ENCODE measurements at regions not wholly inside any gene's neighbourhood (a gene's known extent, or its start where the extent isn't known, plus 50 kb on each side); places are given as distances from the start of the nearest gene placed in this dataset.

DNA sequence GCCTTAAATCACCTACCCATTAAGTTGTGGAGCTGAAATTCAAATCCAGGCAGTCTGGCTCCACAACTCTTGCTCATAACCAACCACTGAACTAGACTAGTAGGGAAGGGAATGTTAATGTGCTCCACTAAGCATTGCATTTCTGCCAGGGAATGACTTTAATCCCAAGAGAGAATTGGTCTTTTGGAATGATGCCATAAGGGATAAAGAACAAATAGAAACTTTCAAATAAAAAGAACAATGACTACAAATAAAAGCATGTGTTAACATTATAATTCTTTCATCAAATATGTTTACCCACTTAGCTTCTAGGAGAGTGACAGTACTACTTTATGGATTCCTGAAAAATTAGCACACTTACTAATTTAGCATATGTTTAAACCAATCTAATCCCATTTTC is 905.9 kb downstream of the CENPC start:
- TF ChIP-seq, protein P1, sequence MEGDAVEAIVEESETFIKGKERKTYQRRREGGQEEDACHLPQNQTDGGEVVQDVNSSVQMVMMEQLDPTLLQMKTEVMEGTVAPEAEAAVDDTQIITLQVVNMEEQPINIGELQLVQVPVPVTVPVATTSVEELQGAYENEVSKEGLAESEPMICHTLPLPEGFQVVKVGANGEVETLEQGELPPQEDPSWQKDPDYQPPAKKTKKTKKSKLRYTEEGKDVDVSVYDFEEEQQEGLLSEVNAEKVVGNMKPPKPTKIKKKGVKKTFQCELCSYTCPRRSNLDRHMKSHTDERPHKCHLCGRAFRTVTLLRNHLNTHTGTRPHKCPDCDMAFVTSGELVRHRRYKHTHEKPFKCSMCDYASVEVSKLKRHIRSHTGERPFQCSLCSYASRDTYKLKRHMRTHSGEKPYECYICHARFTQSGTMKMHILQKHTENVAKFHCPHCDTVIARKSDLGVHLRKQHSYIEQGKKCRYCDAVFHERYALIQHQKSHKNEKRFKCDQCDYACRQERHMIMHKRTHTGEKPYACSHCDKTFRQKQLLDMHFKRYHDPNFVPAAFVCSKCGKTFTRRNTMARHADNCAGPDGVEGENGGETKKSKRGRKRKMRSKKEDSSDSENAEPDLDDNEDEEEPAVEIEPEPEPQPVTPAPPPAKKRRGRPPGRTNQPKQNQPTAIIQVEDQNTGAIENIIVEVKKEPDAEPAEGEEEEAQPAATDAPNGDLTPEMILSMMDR (conservative IDR thresholded peaks at IDR 0.05; ENCODE audit: low read length) = no peak
- no peak for TF ChIP-seq EZH2phosphoT487 (IDR thresholded peaks at IDR 0.05; ENCODE audit: borderline replicate concordance)
